DND-41 (cell line): ENCODE measurements at regions not wholly inside any gene's neighbourhood (a gene's known extent, or its start where the extent isn't known, plus 50 kb on each side); places are given as distances from the start of the nearest gene placed in this dataset.

Experiments used
- ATAC-seq: fragments of 200-7000 bp; cut with Tn5 transposase; 3 replicates; pipeline ENCODE4 v1.9.1; 2021; ENCODE audit warnings: low read depth; ENCODE audit not compliant: insufficient read depth
- DNase-seq: peaks from one replicate; pipeline ENCODE4 v3.0.0-alpha.2; 2020
- H2AFZ ChIP-seq: 2 replicates; pipeline ENCODE4 v1.6.0; 2012; ENCODE audit warnings: low read depth, low read length
- H3K27ac ChIP-seq: 2 replicates; pipeline ENCODE4 v1.5.1; 2012; ENCODE audit warnings: low read length, inconsistent platforms
- H3K27me3 ChIP-seq: fragments of 200-600 bp; sonication (generic); 2 replicates; pipeline ENCODE4 v1.6.0; 2012; ENCODE audit warnings: low read length, mild to moderate bottlenecking, inconsistent platforms; ENCODE audit not compliant: insufficient read depth, poor library complexity
- H3K36me3 ChIP-seq: 2 replicates; pipeline ENCODE4 v1.5.1; 2012; ENCODE audit warnings: low read length, inconsistent platforms; ENCODE audit not compliant: insufficient read depth
- H3K4me1 ChIP-seq: 2 replicates; pipeline ENCODE4 v1.5.1; 2012; ENCODE audit warnings: mild to moderate bottlenecking, low read length; ENCODE audit not compliant: insufficient read depth
- H3K4me2 ChIP-seq: 2 replicates; pipeline ENCODE4 v1.6.0; 2012; ENCODE audit warnings: mild to moderate bottlenecking, moderate library complexity, low read length, inconsistent platforms; ENCODE audit not compliant: insufficient read depth
- H3K4me3 ChIP-seq, 2 experiments: fragments of 200-600 bp in 1 of 2; shearing (Covaris generic) in 1 of 2; 2 replicates each; pipeline ENCODE4 v1.5.1; 2012 to 2016; ENCODE audit warnings: inconsistent platforms in 2 of 2, low read length in 2 of 2, mild to moderate bottlenecking in 2 of 2, low read depth in 1 of 2, moderate library complexity in 1 of 2
- H3K79me2 ChIP-seq: 2 replicates; pipeline ENCODE4 v1.6.0; 2012; ENCODE audit warnings: low read length, inconsistent platforms; ENCODE audit not compliant: insufficient read depth
- H3K9ac ChIP-seq: 2 replicates; pipeline ENCODE4 v1.6.0; 2012; ENCODE audit warnings: low read depth, mild to moderate bottlenecking, inconsistent platforms, low read length, moderate library complexity
- H3K9me3 ChIP-seq: 2 replicates; pipeline ENCODE4 v1.5.1; 2012; ENCODE audit warnings: low read length, moderate library complexity, mild to moderate bottlenecking, inconsistent platforms; ENCODE audit not compliant: insufficient read depth, severe bottlenecking
- H4K20me1 ChIP-seq: 2 replicates; pipeline ENCODE4 v1.6.0; 2012; ENCODE audit warnings: low read length; ENCODE audit not compliant: insufficient read depth
- EZH2 ChIP-seq: IDR thresholded peaks from 3 replicates; pipeline ENCODE4 v1.6.1; 2012; ENCODE audit warnings: borderline replicate concordance, low read depth, mild to moderate bottlenecking, moderate library complexity, low read length, inconsistent platforms; ENCODE audit not compliant: severe bottlenecking
- TF ChIP-seq, protein P1 (sequence below): IDR thresholded peaks from 2 replicates; pipeline ENCODE4 v1.5.1; 2012; ENCODE audit warnings: borderline replicate concordance, low read length, moderate library complexity, mild to moderate bottlenecking; ENCODE audit not compliant: poor library complexity, severe bottlenecking; ENCODE audit errors: extremely low read depth

DNA sequence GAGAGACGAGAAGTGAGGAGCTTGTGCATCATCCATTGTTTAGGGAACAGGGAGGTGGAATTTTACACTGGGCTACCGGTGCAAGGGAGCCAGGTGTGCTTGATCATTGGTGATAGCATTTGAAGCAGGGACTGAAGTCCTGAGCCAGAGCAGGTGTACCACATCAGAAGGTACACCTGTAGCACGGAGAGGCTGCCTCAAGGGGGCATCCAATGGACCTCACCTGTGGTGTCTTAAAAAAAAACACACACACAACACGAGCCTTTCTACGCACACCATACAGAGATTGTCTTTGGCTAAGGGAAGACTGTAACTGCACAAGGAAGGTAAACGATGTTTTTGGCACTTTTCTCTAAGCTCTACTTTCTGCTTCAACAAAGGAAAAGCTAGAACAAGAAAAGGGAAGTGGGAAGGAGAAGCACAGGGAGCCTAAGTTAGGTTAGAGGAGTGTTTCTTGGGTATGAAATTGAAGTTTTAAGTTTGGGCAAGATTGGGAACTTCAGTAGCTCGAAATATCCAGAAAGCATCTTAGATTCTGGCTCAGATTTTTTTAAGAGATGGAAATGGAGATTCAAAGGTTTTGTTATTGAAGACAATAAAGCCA lies 334.3 kb upstream of the FBXO33 start:
- Histone ChIP-seq H2AFZ (no peak overlapping the region), H4K20me1 (no peaks in the 10 kb centered on the region), H3K4me1 (no peaks in the 10 kb centered on the region), H3K79me2 (no peaks in the 10 kb centered on the region), H3K4me3 (no peak overlapping the region), H3K27ac (no peak overlapping the region), H3K9ac (no peak overlapping the region), H3K36me3 (no peaks in the 10 kb centered on the region), H3K27me3 (no peaks in the 10 kb centered on the region), H3K4me2 (no peak overlapping the region), H3K9me3 (no peaks in the 10 kb centered on the region)
- DNase-seq = no peak
- no peak for TF ChIP-seq EZH2
- TF ChIP-seq, protein P1, sequence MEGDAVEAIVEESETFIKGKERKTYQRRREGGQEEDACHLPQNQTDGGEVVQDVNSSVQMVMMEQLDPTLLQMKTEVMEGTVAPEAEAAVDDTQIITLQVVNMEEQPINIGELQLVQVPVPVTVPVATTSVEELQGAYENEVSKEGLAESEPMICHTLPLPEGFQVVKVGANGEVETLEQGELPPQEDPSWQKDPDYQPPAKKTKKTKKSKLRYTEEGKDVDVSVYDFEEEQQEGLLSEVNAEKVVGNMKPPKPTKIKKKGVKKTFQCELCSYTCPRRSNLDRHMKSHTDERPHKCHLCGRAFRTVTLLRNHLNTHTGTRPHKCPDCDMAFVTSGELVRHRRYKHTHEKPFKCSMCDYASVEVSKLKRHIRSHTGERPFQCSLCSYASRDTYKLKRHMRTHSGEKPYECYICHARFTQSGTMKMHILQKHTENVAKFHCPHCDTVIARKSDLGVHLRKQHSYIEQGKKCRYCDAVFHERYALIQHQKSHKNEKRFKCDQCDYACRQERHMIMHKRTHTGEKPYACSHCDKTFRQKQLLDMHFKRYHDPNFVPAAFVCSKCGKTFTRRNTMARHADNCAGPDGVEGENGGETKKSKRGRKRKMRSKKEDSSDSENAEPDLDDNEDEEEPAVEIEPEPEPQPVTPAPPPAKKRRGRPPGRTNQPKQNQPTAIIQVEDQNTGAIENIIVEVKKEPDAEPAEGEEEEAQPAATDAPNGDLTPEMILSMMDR = no peak
- ATAC-seq = no peak

GRCh38 chr14:39765676-39766075 lies 333.4 kb upstream of the FBXO33 start:
- Histone ChIP-seq H3K9ac (no peak overlapping the region), H3K9me3 (no peaks in the 10 kb centered on the region), H2AFZ (no peak overlapping the region), H3K4me2 (no peak overlapping the region), H3K4me3 (no peak overlapping the region), H3K27ac (no peak overlapping the region), H3K4me1 (no peaks in the 10 kb centered on the region), H3K27me3 (no peaks in the 10 kb centered on the region), H3K79me2 (no peaks in the 10 kb centered on the region), H4K20me1 (no peaks in the 10 kb centered on the region), H3K36me3 (no peaks in the 10 kb centered on the region)
- TF ChIP-seq, protein P1 = no peak
- no peak for TF ChIP-seq EZH2
- no peak for DNase-seq
- ATAC-seq = no peak

- no peaks in the 10 kb centered on the region for H3K27me3 ChIP-seq
- no peaks in the 10 kb centered on the region for H3K9me3 ChIP-seq
- no peak overlapping the region for H3K27ac ChIP-seq
- no peak overlapping the region for H3K9ac ChIP-seq
- no peaks in the 10 kb centered on the region for H3K79me2 ChIP-seq
- H3K36me3 ChIP-seq = no peaks in the 10 kb centered on the region
- TF ChIP-seq EZH2 = no peak
- TF ChIP-seq, protein P1 = no peak
- no peak for ATAC-seq
- no peak overlapping the region for H3K4me3 ChIP-seq
- no peak for DNase-seq
- no peaks in the 10 kb centered on the region for H3K4me1 ChIP-seq
- no peak overlapping the region for H3K4me2 ChIP-seq
- no peak overlapping the region for H2AFZ ChIP-seq
- no peaks in the 10 kb centered on the region for H4K20me1 ChIP-seq
These were observed 331.2 kb upstream of the FBXO33 start for GRCh38 chr14:39763402-39763890.
